HCT116 (cell line): ENCODE measurements at regions not wholly inside any gene's neighbourhood (a gene's known extent, or its start where the extent isn't known, plus 50 kb on each side); places are given as distances from the start of the nearest gene placed in this dataset.

ENCODE experiments used
- ATAC-seq: fragments of 200-7000 bp; cut with Tn5 transposase; 2 replicates; pipeline ENCODE4 v1.9.1; 2020; ENCODE audit warnings: mild to moderate bottlenecking, moderate library complexity
- BruUV-seq: library from RNA; stranded (reverse); fragments of 400-500 nt; replicated peaks from 2 replicates; lab custom pipeline; 2021; lab: Mats Ljungman, UMichigan
- CTCF ChIA-PET: fragments of 300-600 bp; sonication (Branson Sonifier 250); formaldehyde crosslinking; loops from one replicate; lab custom pipeline; 2021; ENCODE audit warnings: antibody characterized with exemption; lab: Charles Lee
- POLR2A ChIA-PET: fragments of 300-600, 350-600 bp; sonication (Branson Sonifier 250); formaldehyde crosslinking; loops from one replicate; lab custom pipeline; 2021; ENCODE audit warnings: antibody characterized with exemption; lab: Charles Lee
- RAD21 ChIA-PET, 2 experiments: fragments of 300-600 bp; sonication (Branson Sonifier 250); formaldehyde crosslinking; loops; one replicate each; lab custom pipeline; 2023; ENCODE audit warnings: low total read pairs in 2 of 2; ENCODE audit not compliant: uncharacterized antibody in 2 of 2, unreplicated experiment in 2 of 2, low non-redundant PET in 1 of 2; lab: Charles Lee
- DNase-seq: peaks from one replicate; pipeline ENCODE4 v3.0.0-alpha.2; 2010; ENCODE audit warnings: low read depth, low spot score
- H2AFZ ChIP-seq: fragments of 200-600 bp; shearing (Covaris generic), sonication (generic); 2 replicates; pipeline ENCODE4 v1.6.1; 2017; ENCODE audit warnings: low read depth, mixed run types, mixed read lengths, antibody characterized with exemption, low read length; ENCODE audit not compliant: poor library complexity, severe bottlenecking
- H3K27ac ChIP-seq: 2 replicates; pipeline ENCODE4 v1.5.1; 2012; ENCODE audit warnings: low read depth, low read length
- H3K27me3 ChIP-seq: fragments of 200-600 bp; sonication (generic); 2 replicates; pipeline ENCODE4 v1.6.1; 2016; ENCODE audit warnings: mixed run types, low read length, mixed read lengths; ENCODE audit not compliant: insufficient read depth
- H3K36me3 ChIP-seq, 2 experiments: fragments of 200-500 bp in 1 of 2; fragments of 200-600 bp in 1 of 2; sonication (Bioruptor generic) in 1 of 2; sonication (generic) in 1 of 2; 2 replicates each; pipeline versions ENCODE4 v1.5.1 to v1.6.1; 2014 to 2016; ENCODE audit warnings: low read length in 2 of 2, inconsistent platforms in 1 of 2, mixed read lengths in 1 of 2, mixed run types in 1 of 2; ENCODE audit not compliant: insufficient read depth in 2 of 2, control insufficient read depth in 1 of 2
- H3K4me1 ChIP-seq, 2 experiments: fragments of 200-600 bp in 1 of 2; sonication (generic) in 1 of 2; 2 replicates each; pipeline versions ENCODE4 v1.5.1 to v1.6.1; 2012 to 2017; ENCODE audit warnings: low read length in 2 of 2, inconsistent platforms in 1 of 2, mild to moderate bottlenecking in 1 of 2, mixed read lengths in 1 of 2, mixed run types in 1 of 2, moderate library complexity in 1 of 2; ENCODE audit not compliant: insufficient read depth in 2 of 2, control insufficient read depth in 1 of 2
- H3K4me2 ChIP-seq: fragments of 200-600 bp; sonication (generic); 2 replicates; pipeline ENCODE4 v1.6.1; 2017; ENCODE audit warnings: mixed run types, low read length, mixed read lengths
- H3K4me3 ChIP-seq, 2 experiments: fragments of 200-600 bp in 1 of 2; sonication (generic) in 1 of 2; replicated peaks in 1 of 2; 2 replicates each; pipeline ENCODE4 v1.5.1; 2011 to 2016; ENCODE audit warnings: low read length in 2 of 2, control low read depth in 1 of 2, low read depth in 1 of 2, mild to moderate bottlenecking in 1 of 2, mixed read lengths in 1 of 2, mixed run types in 1 of 2
- H3K79me2 ChIP-seq: fragments of 200-600 bp; sonication (generic); 2 replicates; pipeline ENCODE4 v1.6.1; 2017; ENCODE audit warnings: mild to moderate bottlenecking, mixed run types, low read length, moderate library complexity, mixed read lengths; ENCODE audit not compliant: insufficient read depth
- H3K9ac ChIP-seq: fragments of 200-600 bp; sonication (generic); 2 replicates; pipeline ENCODE4 v1.6.1; 2016; ENCODE audit warnings: low read length, mixed read lengths
- H3K9me2 ChIP-seq: fragments of 200-600 bp; sonication (generic), shearing (Covaris generic); 2 replicates; pipeline ENCODE4 v1.6.1; 2017; ENCODE audit warnings: mixed run types, mild to moderate bottlenecking, moderate library complexity; ENCODE audit not compliant: insufficient read depth
- H3K9me3 ChIP-seq, 2 experiments: fragments of 200-500 bp in 1 of 2; fragments of 200-600 bp in 1 of 2; sonication (Bioruptor generic) in 1 of 2; sonication (generic) in 1 of 2; 2 replicates each; pipeline ENCODE4 v1.6.1; 2014 to 2017; ENCODE audit warnings: low read length in 2 of 2, mixed read lengths in 2 of 2, inconsistent platforms in 1 of 2, low read depth in 1 of 2, mild to moderate bottlenecking in 1 of 2, mixed run types in 1 of 2, moderate library complexity in 1 of 2; ENCODE audit not compliant: control insufficient read depth in 1 of 2, insufficient read depth in 1 of 2
- H4K20me1 ChIP-seq: fragments of 200-600 bp; sonication (generic), shearing (Covaris generic); 2 replicates; pipeline ENCODE4 v1.6.1; 2017; ENCODE audit warnings: mixed run types, mild to moderate bottlenecking, moderate library complexity; ENCODE audit not compliant: insufficient read depth
- CTCF ChIP-seq, 3 experiments: fragments of 200-600 bp in 1 of 3; sonication (generic) in 1 of 3; IDR thresholded peaks in 2 of 3; conservative IDR thresholded peaks in 1 of 3; 2 replicates each; pipeline ENCODE4 v1.5.1; 2012 to 2017; ENCODE audit warnings: low read depth in 2 of 3, low read length in 2 of 3, antibody characterized with exemption in 1 of 3, borderline replicate concordance in 1 of 3, control low read depth in 1 of 3, mild to moderate bottlenecking in 1 of 3, mixed read lengths in 1 of 3, mixed run types in 1 of 3, moderate library complexity in 1 of 3; ENCODE audit not compliant: insufficient read depth in 1 of 3
- EZH2 ChIP-seq: fragments of 200-600 bp; sonication (generic); IDR thresholded peaks from 2 replicates; pipeline ENCODE4 v1.6.1; 2017; ENCODE audit warnings: antibody characterized with exemption, mixed run types
- FOSL1 ChIP-seq: IDR thresholded peaks from 2 replicates; pipeline ENCODE4 v1.6.1; 2012; ENCODE audit warnings: low read depth
- JUND ChIP-seq: IDR thresholded peaks from 2 replicates; pipeline ENCODE4 v1.6.1; 2012
- SIN3A ChIP-seq: IDR thresholded peaks from 2 replicates; pipeline ENCODE4 v1.6.1; 2012; ENCODE audit warnings: low read depth
- TCF7L2 ChIP-seq: IDR thresholded peaks from 2 replicates; pipeline ENCODE4 v1.7.0; 2011; ENCODE audit warnings: borderline replicate concordance, inconsistent platforms; ENCODE audit not compliant: insufficient read depth, insufficient read length; ENCODE audit errors: extremely low read depth
- intact Hi-C: fragments of 100-400 bp; cut with micrococcal nuclease; formaldehyde crosslinking; loops from 2 replicates; pipeline ENCODE4 v1.10.0; 2022

GRCh38 chr17:34511931-34512330 lies 67.5 kb upstream of the TMEM132E start:
- Histone ChIP-seq H3K27ac (no peak overlapping the region), H2AFZ (no peak overlapping the region), H3K79me2 (no peaks in the 10 kb centered on the region), H3K9me2 (no peaks in the 10 kb centered on the region), H3K9ac (no peak overlapping the region), H3K4me3 (no peak overlapping the region), H3K4me2 (no peak overlapping the region), H3K36me3 (no peaks in the 10 kb centered on the region), H4K20me1 (no peaks in the 10 kb centered on the region), H3K27me3 (peaks cover 57% of the 10 kb centered on the region), H3K9me3 (no peaks in the 10 kb centered on the region), H3K4me1 (no peaks in the 10 kb centered on the region)
- ChIA-PET RAD21 (no interaction called here), POLR2A (no interaction called here), CTCF (no interaction called here)
- ATAC-seq (no peak), DNase-seq (no peak)
- no peak for TF ChIP-seq SIN3A
- TF ChIP-seq FOSL1, result no peak
- no TSS peak for BruUV-seq
- intact Hi-C loops, result no loop called here

GRCh38 chr17:34511265-34511664 lies 68.1 kb upstream of the TMEM132E start:
- ATAC-seq, result no peak
- no peak for TF ChIP-seq EZH2
- no peak for TF ChIP-seq JUND
- TF ChIP-seq TCF7L2, result no peak
- TF ChIP-seq CTCF (IDR thresholded peaks at IDR 0.05 in 2 of 3, conservative IDR thresholded peaks at IDR 0.05 in 1 of 3; ENCODE audit: borderline replicate concordance in 1 of 3, insufficient read depth in 1 of 3, low read depth in 2 of 3, low read length in 2 of 3), result no peak
- intact Hi-C loops, result no loop called here
- H3K4me3 ChIP-seq, result no peak overlapping the region
- H2AFZ ChIP-seq, result no peak overlapping the region
- no TSS peak for BruUV-seq
- H3K9me3 ChIP-seq, result no peaks in the 10 kb centered on the region
- ChIA-PET POLR2A (no interaction called here), CTCF (no interaction called here), RAD21 (no interaction called here)
- no peaks in the 10 kb centered on the region for H3K36me3 ChIP-seq
- no peaks in the 10 kb centered on the region for H3K79me2 ChIP-seq
- H3K9me2 ChIP-seq, result no peaks in the 10 kb centered on the region
- no peaks in the 10 kb centered on the region for H3K4me1 ChIP-seq
- H4K20me1 ChIP-seq, result no peaks in the 10 kb centered on the region
- no peak overlapping the region for H3K4me2 ChIP-seq
- peaks cover 57% of the 10 kb centered on the region for H3K27me3 ChIP-seq
- no peak for DNase-seq
- H3K27ac ChIP-seq, result no peak overlapping the region
- no peak overlapping the region for H3K9ac ChIP-seq
